GM06990 (cell line): ENCODE measurements at regions not wholly inside any gene's neighbourhood (a gene's known extent, or its start where the extent isn't known, plus 50 kb on each side); places are given as distances from the start of the nearest gene placed in this dataset.

Experiments
- DNase-seq: peaks from one replicate; pipeline ENCODE4 v3.0.0-alpha.2; 2011; ENCODE audit not compliant: insufficient read length; ENCODE audit errors: extremely low read depth
- H3K27me3 ChIP-seq: replicated peaks from 2 replicates; pipeline ENCODE4 v1.6.0; 2011; ENCODE audit warnings: low read length; ENCODE audit not compliant: control insufficient read depth, insufficient read depth
- H3K36me3 ChIP-seq: 2 replicates; pipeline ENCODE4 v1.5.1; 2011; ENCODE audit warnings: low read length; ENCODE audit not compliant: control insufficient read depth, insufficient read depth
- H3K4me3 ChIP-seq: replicated peaks from 2 replicates; pipeline ENCODE4 v1.5.1; 2011; ENCODE audit warnings: low read depth, mild to moderate bottlenecking, control low read depth, low read length
- TF ChIP-seq, protein P1 (sequence below): IDR thresholded peaks from 2 replicates; pipeline ENCODE4 v1.5.1; 2011; ENCODE audit warnings: low read length, control low read depth, mild to moderate bottlenecking, inconsistent platforms; ENCODE audit not compliant: insufficient read depth, poor library complexity, severe bottlenecking

DNA sequence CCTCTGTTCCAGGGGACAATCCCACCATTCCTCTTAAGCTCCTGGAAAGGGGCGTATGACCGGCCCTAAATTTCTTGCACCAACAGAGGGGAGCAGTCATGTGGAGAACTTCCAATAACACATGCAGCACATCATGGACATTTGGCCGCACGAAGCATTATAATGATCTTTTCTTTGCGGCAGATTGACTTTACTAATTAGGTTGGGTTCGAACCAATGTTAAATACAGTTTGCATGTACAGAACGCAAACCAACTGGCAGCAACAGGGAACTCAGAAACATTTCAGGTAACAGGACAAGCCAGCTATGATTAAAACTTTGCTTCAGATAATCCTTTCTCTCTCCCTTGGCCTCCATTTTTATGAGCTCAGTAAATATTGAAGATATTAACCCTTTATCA is 100.8 kb upstream of the ADPGK start:
- no peaks in the 10 kb centered on the region; the same call in 1 of the 2 replicates for H3K27me3 ChIP-seq
- no peak overlapping the region for H3K4me3 ChIP-seq
- H3K36me3 ChIP-seq, result no peaks in the 10 kb centered on the region
- DNase-seq, result no peak
- TF ChIP-seq, protein P1, sequence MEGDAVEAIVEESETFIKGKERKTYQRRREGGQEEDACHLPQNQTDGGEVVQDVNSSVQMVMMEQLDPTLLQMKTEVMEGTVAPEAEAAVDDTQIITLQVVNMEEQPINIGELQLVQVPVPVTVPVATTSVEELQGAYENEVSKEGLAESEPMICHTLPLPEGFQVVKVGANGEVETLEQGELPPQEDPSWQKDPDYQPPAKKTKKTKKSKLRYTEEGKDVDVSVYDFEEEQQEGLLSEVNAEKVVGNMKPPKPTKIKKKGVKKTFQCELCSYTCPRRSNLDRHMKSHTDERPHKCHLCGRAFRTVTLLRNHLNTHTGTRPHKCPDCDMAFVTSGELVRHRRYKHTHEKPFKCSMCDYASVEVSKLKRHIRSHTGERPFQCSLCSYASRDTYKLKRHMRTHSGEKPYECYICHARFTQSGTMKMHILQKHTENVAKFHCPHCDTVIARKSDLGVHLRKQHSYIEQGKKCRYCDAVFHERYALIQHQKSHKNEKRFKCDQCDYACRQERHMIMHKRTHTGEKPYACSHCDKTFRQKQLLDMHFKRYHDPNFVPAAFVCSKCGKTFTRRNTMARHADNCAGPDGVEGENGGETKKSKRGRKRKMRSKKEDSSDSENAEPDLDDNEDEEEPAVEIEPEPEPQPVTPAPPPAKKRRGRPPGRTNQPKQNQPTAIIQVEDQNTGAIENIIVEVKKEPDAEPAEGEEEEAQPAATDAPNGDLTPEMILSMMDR, result no peak

DNA sequence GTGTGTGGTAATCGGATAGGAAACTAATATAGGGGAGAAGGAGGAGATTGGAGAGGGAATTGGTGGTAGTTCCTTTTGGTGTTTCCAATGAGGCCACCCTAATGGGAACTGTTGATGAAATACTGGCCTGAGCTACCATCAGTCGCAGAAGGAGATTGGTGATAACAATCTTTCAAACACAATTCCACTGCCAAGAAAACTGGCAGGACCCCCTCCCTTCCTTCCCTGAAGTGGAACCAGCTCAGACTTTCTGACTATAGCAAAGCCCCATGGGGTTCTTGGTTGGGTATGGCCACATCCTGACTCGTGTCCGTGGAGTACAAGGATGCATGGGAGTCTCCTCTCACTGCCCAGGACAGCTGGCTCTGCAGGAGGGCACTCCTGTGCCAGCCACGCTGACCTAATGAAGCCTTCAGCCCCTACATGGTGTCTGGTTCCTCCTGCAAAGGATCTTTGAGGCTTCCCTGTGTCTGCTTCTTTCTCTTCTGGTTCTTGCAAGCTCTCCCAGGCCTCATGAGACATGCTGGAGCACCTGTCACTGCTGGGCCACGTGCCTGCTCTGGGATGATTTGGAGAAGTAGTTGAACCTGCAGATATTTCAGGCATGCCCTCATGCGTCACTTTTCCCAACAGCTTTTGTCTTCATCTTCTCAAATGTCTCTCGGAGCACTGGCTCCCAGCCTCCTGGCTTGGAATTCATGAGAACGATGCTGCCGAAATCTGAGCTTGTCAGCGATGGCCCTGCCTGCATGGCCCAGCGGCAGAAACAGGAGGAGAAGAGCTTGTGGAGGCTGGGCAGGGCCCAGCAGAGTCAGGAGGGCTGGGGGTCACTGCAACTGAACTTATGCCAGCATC is 90.0 kb upstream of the ADPGK start:
- TF ChIP-seq, protein P1, result no peak
- Histone ChIP-seq H3K4me3 (no peak overlapping the region), H3K27me3 (no peaks in the 10 kb centered on the region; the same call in 1 of the 2 replicates), H3K36me3 (no peaks in the 10 kb centered on the region)
- no peak for DNase-seq

DNA sequence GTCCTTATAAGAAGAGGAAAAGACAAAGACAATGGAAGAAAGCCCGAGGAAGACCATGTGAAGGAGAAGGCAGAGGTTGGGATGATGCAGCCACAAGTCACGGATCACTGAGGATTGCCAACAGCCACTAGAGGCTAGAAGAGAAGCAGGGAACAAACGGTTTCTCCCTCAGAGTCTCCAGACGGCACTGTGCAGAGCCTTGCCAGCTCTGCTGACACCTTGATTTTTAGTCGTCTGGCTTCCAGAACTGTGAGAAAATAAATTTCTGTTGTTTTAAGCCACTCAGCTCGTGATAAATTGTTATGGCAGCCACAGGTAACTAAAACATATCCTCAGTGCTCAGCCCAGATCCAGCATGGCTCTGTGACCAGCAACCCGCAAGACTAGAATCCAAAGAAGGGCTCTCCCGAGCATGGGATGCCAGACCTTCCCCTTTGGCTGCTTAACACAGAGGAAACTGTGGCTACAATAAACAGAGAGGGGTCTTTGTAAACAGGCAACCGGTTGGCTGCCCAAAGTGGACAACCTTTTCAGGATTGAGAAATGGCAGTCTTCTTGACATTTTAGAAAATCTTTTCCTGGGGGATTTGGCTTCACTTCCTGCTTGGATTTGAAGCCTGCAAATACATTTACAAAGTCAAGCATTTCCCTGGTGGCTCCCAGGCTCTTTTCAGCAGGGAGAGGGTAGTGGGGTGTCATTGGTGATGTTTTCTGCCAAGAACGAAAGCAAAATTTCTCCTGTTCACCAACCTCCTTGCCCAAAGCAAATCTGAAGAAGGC is 88.7 kb upstream of the ADPGK start:
- no peak overlapping the region for H3K4me3 ChIP-seq
- DNase-seq, result no peak
- TF ChIP-seq, protein P1, result no peak
- no peaks in the 10 kb centered on the region; the same call in 1 of the 2 replicates for H3K27me3 ChIP-seq
- H3K36me3 ChIP-seq, result no peaks in the 10 kb centered on the region

DNA sequence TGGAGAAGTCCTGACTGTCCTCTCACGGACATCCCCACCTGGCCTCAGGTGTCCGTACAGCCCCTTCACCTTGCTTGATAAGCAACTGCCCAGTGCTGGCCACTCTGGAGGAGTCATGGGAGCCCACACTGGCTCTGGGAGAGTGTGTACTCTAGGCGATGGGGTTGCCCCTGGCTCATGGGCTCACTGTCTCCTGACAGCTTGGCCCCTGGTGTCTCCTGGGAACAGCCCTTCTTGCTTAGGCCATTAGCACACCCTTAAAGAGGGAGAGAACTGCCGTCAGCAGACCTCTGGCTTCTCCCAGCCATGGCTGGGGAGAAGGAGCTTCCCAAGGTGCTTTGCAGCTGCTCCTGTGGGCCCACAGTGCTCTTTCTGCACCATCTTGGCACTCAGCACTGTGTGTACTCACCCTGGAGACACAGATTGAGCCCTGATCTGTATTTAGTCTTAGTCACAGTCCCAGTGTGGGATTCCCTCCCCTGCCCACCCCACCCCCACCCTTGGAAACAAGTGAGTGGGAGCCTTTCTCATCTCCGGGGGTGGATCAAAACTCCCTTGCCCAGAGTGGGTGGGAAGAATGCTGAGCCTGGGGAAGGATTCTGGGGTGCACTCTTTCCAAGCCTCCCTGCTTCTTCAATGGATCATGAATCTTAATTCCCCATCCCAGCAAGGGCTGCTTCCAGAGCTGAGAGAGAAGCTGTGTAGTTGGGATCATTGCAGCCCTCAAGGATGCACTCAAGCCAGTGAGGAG is 83.5 kb upstream of the ADPGK start:
- no peak for DNase-seq
- no peak overlapping the region for H3K4me3 ChIP-seq
- no peaks in the 10 kb centered on the region for H3K36me3 ChIP-seq
- TF ChIP-seq, protein P1, result no peak
- no peaks in the 10 kb centered on the region; the same call in 1 of the 2 replicates for H3K27me3 ChIP-seq

DNA sequence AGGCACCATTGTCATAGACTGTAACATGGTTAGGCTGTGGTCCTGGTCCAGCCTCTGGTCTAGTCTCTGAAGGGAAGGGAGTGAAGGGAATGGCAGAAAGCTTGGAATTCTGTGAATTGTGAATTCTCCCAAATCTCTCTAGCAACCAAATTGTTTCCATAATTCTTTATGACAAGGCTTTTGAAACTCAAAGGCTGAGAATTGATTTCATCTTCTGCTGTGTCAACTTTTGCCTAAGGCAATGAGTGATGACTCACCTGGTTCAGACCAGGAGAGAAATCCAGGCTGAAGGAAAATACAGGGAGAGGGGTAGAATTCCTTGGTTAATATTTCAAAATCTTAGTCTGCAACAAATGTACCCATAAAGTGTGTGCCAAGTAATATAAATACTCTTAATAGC is 82.6 kb upstream of the ADPGK start:
- Histone ChIP-seq H3K4me3 (no peak overlapping the region), H3K27me3 (no peaks in the 10 kb centered on the region), H3K36me3 (no peaks in the 10 kb centered on the region)
- no peak for DNase-seq
- TF ChIP-seq, protein P1, result no peak
